ENCODE measurements at regions not wholly inside any gene's neighbourhood (a gene's known extent, or its start where the extent isn't known, plus 50 kb on each side); places are given as distances from the start of the nearest gene placed in this dataset.
"Not testable (repeated sequence)": the region's sequence is repeated elsewhere in the genome, so short reads cannot be mapped to it uniquely, and the experiment has no call there.

- no peaks in the 10 kb centered on the region for H3K27me3 ChIP-seq (ENCODE audit: insufficient read depth, low read length)
- H3K9ac ChIP-seq (ENCODE audit: low read depth, low read length), result no peak overlapping the region
Measured at GRCh38 chr5:62077387-62077786, 228.6 kb upstream of the KIF2A start.

GRCh38 chr5:62077823-62078550, 228.0 kb upstream of the KIF2A start:
- Histone ChIP-seq H3K27me3 (ENCODE audit: insufficient read depth, low read length) (no peaks in the 10 kb centered on the region), H3K4me3 (ENCODE audit: low read length) (no peak overlapping the region), H3K27ac (ENCODE audit: low read length) (no peak overlapping the region), H3K9me3 (ENCODE audit: insufficient read depth, low read depth, low read length) (no peaks in the 10 kb centered on the region), H3K36me3 (ENCODE audit: insufficient read depth, low read depth, low read length) (no peaks in the 10 kb centered on the region), H3K4me1 (ENCODE audit: insufficient read depth, low read length) (peaks cover 41% of the 10 kb centered on the region), H3K9ac (ENCODE audit: low read depth, low read length) (no peak overlapping the region)

More at GRCh38 chr5:62077387-62077786, 228.6 kb upstream of the KIF2A start:
- Histone ChIP-seq H3K4me1 (ENCODE audit: insufficient read depth, low read length) (peaks cover 44% of the 10 kb centered on the region), H3K4me3 (ENCODE audit: low read length) (no peak overlapping the region), H3K9me3 (ENCODE audit: insufficient read depth, low read depth, low read length) (no peaks in the 10 kb centered on the region), H3K36me3 (ENCODE audit: insufficient read depth, low read depth, low read length) (no peaks in the 10 kb centered on the region), H3K27ac (ENCODE audit: low read length) (no peak overlapping the region)

- Histone ChIP-seq H3K27ac (ENCODE audit: low read length) (no peak overlapping the region), H3K4me1 (ENCODE audit: insufficient read depth, low read length) (peaks cover 6% of the 10 kb centered on the region; the same call in 1 of the 2 replicates), H3K9me3 (ENCODE audit: insufficient read depth, low read depth, low read length) (no peaks in the 10 kb centered on the region), H3K36me3 (ENCODE audit: insufficient read depth, low read depth, low read length) (no peaks in the 10 kb centered on the region), H3K9ac (ENCODE audit: low read depth, low read length) (no peak overlapping the region), H3K27me3 (ENCODE audit: insufficient read depth, low read length) (no peaks in the 10 kb centered on the region), H3K4me3 (ENCODE audit: low read length) (no peak overlapping the region)
Measured at GRCh38 chr5:62082370-62082801, 223.6 kb upstream of the KIF2A start.

GRCh38 chr5:62083247-62083646, 222.8 kb upstream of the KIF2A start:
- Histone ChIP-seq H3K9me3 (ENCODE audit: insufficient read depth, low read depth, low read length) (no peaks in the 10 kb centered on the region), H3K27ac (ENCODE audit: low read length) (no peak overlapping the region), H3K36me3 (ENCODE audit: insufficient read depth, low read depth, low read length) (no peaks in the 10 kb centered on the region), H3K27me3 (ENCODE audit: insufficient read depth, low read length) (no peaks in the 10 kb centered on the region), H3K4me1 (ENCODE audit: insufficient read depth, low read length) (no peaks in the 10 kb centered on the region; the same call in 1 of the 2 replicates), H3K4me3 (ENCODE audit: low read length) (no peak overlapping the region), H3K9ac (ENCODE audit: low read depth, low read length) (no peak overlapping the region)

DNA sequence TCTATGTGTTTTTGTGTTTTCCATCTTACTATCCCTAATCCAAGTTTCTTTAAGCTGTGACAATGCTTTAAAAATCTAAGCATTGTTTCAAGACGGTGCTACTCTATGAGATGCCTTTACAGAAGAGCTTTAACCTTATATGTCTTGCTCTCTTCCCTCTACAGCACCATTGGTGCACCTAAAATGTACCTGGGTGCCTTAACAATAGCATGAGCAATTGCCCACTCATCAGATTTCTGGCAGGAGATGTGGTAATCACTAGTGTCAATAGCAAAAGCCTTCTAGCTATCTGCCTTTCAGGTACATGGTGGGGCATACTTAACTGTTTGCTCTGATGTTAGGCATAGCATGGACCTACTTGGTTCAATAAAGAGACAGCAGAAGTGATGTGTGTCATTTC, 222.3 kb upstream of the KIF2A start:
- H3K9ac ChIP-seq (ENCODE audit: low read depth, low read length), result no peak overlapping the region
- H3K4me3 ChIP-seq (ENCODE audit: low read length), result no peak overlapping the region

DNA sequence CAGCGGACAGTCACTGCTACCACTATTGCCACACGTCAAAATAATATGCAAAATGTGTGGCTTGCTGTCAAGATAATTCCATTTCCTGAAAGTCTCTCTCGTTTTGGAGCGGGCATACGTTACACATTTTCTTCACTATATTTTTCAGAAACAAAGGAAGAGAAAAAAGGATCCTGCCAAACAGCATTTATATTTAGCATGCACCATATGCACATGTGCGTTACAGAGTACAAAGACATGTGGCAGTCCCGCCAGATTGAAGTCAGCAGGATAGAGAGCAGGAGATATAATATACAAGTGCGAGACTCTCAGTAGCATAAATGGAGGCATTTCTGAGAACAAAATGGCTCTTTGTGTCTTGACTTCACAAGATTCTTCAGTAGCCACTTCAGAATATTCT, 221.6 kb upstream of the KIF2A start:
- Histone ChIP-seq H3K36me3 (ENCODE audit: insufficient read depth, low read depth, low read length) (no peaks in the 10 kb centered on the region), H3K27me3 (ENCODE audit: insufficient read depth, low read length) (no peaks in the 10 kb centered on the region), H3K4me1 (ENCODE audit: insufficient read depth, low read length) (no peaks in the 10 kb centered on the region; the same call in 1 of the 2 replicates), H3K4me3 (ENCODE audit: low read length) (no peak overlapping the region), H3K9ac (ENCODE audit: low read depth, low read length) (no peak overlapping the region), H3K27ac (ENCODE audit: low read length) (no peak overlapping the region), H3K9me3 (ENCODE audit: insufficient read depth, low read depth, low read length) (no peaks in the 10 kb centered on the region)

More for the DNA sequence above, 222.3 kb upstream of the KIF2A start:
- Histone ChIP-seq H3K9me3 (ENCODE audit: insufficient read depth, low read depth, low read length) (no peaks in the 10 kb centered on the region), H3K27me3 (ENCODE audit: insufficient read depth, low read length) (no peaks in the 10 kb centered on the region), H3K27ac (ENCODE audit: low read length) (no peak overlapping the region), H3K4me1 (ENCODE audit: insufficient read depth, low read length) (no peaks in the 10 kb centered on the region; the same call in 1 of the 2 replicates), H3K36me3 (ENCODE audit: insufficient read depth, low read depth, low read length) (no peaks in the 10 kb centered on the region)

DNA sequence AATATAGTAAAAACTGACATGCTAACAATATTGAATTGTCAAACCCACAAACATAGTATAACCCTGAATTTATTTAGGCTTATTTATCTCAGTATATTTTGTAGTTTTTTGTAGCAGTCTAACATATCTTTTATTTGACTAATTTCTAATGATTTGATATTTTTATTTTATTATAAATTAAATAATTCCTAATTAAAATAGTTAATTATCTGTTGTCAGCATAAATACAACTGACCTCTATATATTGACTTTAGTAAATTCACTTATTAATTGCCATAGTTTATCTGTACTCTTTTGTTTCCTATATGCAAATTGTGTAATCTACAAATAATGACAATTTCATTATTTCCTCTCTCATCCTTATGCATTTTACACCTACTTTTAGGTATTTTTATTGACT, 215.1 kb upstream of the KIF2A start:
- H3K36me3 ChIP-seq (ENCODE audit: insufficient read depth, low read depth, low read length), result no peaks in the 10 kb centered on the region
- no peak overlapping the region for H3K27ac ChIP-seq (ENCODE audit: low read length)
- no peaks in the 10 kb centered on the region for H3K27me3 ChIP-seq (ENCODE audit: insufficient read depth, low read length)
- no peaks in the 10 kb centered on the region for H3K9me3 ChIP-seq (ENCODE audit: insufficient read depth, low read depth, low read length)
- no peaks in the 10 kb centered on the region for H3K4me1 ChIP-seq (ENCODE audit: insufficient read depth, low read length)
- H3K4me3 ChIP-seq (ENCODE audit: low read length), result no peak overlapping the region
- no peak overlapping the region for H3K9ac ChIP-seq (ENCODE audit: low read depth, low read length)

DNA sequence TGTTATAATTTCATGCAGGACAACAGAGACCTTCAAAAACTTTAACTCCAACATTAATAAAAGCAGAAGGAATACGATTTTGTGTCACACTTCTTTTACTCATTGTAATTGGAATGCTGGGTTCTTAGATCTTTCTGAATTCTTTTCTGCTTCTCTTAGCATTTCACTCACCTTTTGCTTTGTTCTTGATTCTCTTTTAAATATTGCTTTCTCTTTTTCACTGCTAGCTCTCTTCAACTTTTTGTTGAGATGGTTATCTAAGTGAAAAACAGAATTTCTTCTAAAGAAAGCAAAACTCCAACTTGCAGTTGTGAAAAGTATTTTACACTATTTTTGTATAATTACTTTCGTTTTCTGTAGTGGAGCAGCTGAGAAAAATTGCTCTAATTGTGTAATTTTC, 212.6 kb upstream of the KIF2A start:
- no peak overlapping the region for H3K4me3 ChIP-seq (ENCODE audit: low read length)
- no peak overlapping the region for H3K9ac ChIP-seq (ENCODE audit: low read depth, low read length)

GRCh38 chr5:62093976-62094375, 212.0 kb upstream of the KIF2A start:
- no peaks in the 10 kb centered on the region for H3K36me3 ChIP-seq (ENCODE audit: insufficient read depth, low read depth, low read length)
- H3K4me1 ChIP-seq (ENCODE audit: insufficient read depth, low read length), result no peaks in the 10 kb centered on the region
- H3K4me3 ChIP-seq (ENCODE audit: low read length), result no peak overlapping the region
- no peaks in the 10 kb centered on the region for H3K9me3 ChIP-seq (ENCODE audit: insufficient read depth, low read depth, low read length)
- no peak overlapping the region for H3K9ac ChIP-seq (ENCODE audit: low read depth, low read length)
- no peaks in the 10 kb centered on the region for H3K27me3 ChIP-seq (ENCODE audit: insufficient read depth, low read length)
- H3K27ac ChIP-seq (ENCODE audit: low read length), result no peak overlapping the region

More for the DNA sequence above, 212.6 kb upstream of the KIF2A start:
- Histone ChIP-seq H3K4me1 (ENCODE audit: insufficient read depth, low read length) (no peaks in the 10 kb centered on the region), H3K36me3 (ENCODE audit: insufficient read depth, low read depth, low read length) (no peaks in the 10 kb centered on the region), H3K27me3 (ENCODE audit: insufficient read depth, low read length) (no peaks in the 10 kb centered on the region), H3K27ac (ENCODE audit: low read length) (no peak overlapping the region), H3K9me3 (ENCODE audit: insufficient read depth, low read depth, low read length) (no peaks in the 10 kb centered on the region)

DNA sequence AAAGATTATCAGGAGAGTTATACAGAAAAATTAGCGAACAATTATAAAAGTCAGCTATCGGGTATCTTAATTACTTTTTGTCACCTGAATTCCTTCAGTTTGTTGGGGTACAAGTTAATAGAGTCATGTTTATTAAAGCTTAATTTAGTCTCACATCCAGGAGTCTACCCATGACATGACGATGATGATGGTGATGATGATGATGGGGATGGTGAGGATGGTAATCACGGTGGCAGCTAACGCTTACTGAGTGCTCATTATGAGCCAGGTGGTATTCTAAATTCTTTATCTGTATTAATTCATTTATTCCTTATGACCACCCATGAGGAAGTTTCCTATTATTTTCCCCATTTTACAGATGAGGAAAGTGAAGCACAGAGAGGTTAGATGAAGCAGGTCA, 208.6 kb upstream of the KIF2A start:
- H3K27me3 ChIP-seq (ENCODE audit: insufficient read depth, low read length), result no peaks in the 10 kb centered on the region
- no peaks in the 10 kb centered on the region for H3K4me1 ChIP-seq (ENCODE audit: insufficient read depth, low read length)

DNA sequence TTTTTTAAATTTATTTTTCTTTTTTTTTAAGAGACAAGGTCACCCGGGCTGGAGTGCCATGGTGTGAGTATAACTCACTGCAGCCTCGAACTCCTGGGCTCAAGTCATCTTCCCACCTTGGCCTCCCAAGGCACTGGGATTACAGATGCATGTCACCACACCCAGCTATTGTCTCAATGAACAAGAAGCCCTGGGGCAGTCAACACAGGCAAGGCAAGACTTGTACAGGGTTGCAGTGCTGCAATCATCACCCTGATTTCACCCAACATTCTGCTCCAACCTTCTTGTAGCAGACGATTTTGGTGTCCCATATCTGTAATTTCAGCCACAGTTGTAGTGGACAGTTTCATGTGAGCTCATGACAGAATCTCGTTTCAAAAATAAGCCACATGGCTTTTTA, 205.8 kb upstream of the KIF2A start:
- no peak overlapping the region for H3K4me3 ChIP-seq (ENCODE audit: low read length)
- H3K27me3 ChIP-seq (ENCODE audit: insufficient read depth, low read length), result no peaks in the 10 kb centered on the region

More for the DNA sequence above, 208.6 kb upstream of the KIF2A start:
- no peak overlapping the region for H3K27ac ChIP-seq (ENCODE audit: low read length)
- no peaks in the 10 kb centered on the region for H3K9me3 ChIP-seq (ENCODE audit: insufficient read depth, low read depth, low read length)
- H3K9ac ChIP-seq (ENCODE audit: low read depth, low read length), result no peak overlapping the region
- H3K4me3 ChIP-seq (ENCODE audit: low read length), result no peak overlapping the region
- H3K36me3 ChIP-seq (ENCODE audit: insufficient read depth, low read depth, low read length), result no peaks in the 10 kb centered on the region

DNA sequence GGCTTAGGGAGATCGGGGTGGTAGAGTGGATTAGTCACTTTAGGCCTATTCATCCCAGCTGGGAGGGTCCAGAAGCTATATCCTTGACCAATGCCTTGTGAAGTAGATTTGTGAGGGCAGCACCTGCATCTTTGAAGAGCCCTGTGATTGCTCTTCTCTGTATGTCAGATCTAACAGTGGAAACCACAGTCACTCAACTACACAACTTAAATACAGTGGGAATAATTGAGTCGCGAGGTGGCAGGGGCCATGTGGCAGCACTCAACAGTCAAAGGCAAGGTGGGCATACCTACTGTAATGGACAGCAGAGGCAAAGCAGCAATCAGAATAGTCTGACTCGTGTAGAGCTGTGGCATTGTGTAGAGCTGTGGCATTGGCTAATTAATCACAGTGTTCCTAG, 202.1 kb upstream of the KIF2A start:
- not testable (repeated sequence) for H3K9me3 ChIP-seq (ENCODE audit: insufficient read depth, low read depth, low read length); H3K4me3 ChIP-seq (ENCODE audit: low read length); H3K27me3 ChIP-seq (ENCODE audit: insufficient read depth, low read length); H3K9ac ChIP-seq (ENCODE audit: low read depth, low read length); H3K4me1 ChIP-seq (ENCODE audit: insufficient read depth, low read length); H3K36me3 ChIP-seq (ENCODE audit: insufficient read depth, low read depth, low read length); H3K27ac ChIP-seq (ENCODE audit: low read length)

More for the DNA sequence above, 205.8 kb upstream of the KIF2A start:
- no peaks in the 10 kb centered on the region for H3K4me1 ChIP-seq (ENCODE audit: insufficient read depth, low read length)
- no peak overlapping the region for H3K9ac ChIP-seq (ENCODE audit: low read depth, low read length)
- H3K9me3 ChIP-seq (ENCODE audit: insufficient read depth, low read depth, low read length), result peaks cover 8% of the 10 kb centered on the region; the same call in 1 of the 2 replicates
- H3K36me3 ChIP-seq (ENCODE audit: insufficient read depth, low read depth, low read length), result no peaks in the 10 kb centered on the region
- H3K27ac ChIP-seq (ENCODE audit: low read length), result no peak overlapping the region

All from iPS-20b (cell line).